ENCODE measurements at regions not wholly inside any gene's neighbourhood (a gene's known extent, or its start where the extent isn't known, plus 50 kb on each side); places are given as distances from the start of the nearest gene placed in this dataset.

DNA sequence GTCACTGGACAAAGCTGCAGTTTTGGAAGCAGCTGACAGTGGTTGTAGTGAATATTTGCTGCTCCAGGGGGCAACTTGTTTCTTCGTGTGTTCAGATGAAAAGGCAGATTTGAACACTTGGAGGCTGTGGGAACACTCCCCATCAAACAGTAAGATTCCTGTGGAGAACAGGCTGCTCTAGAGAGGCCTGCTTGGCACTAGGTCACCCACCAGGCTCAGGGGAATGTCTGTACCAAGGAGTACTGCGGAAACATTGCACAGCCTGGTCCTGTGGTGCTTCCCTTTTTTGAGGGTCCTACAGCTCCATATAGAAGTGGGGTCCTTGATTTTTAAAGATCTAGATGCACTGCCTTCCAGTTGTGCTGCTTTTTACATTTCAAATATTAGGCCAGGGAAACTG is 97.5 kb downstream of the CXCL12 start:
- peaks cover 5% of the 10 kb centered on the region; the same call in 1 of the 2 replicates for H3K27me3 ChIP-seq (ENCODE audit: control insufficient read depth, insufficient read depth, low read length)
- no peaks in the 10 kb centered on the region for H3K36me3 ChIP-seq (ENCODE audit: control insufficient read depth, insufficient read depth, low read length)
- TF ChIP-seq, protein P1, sequence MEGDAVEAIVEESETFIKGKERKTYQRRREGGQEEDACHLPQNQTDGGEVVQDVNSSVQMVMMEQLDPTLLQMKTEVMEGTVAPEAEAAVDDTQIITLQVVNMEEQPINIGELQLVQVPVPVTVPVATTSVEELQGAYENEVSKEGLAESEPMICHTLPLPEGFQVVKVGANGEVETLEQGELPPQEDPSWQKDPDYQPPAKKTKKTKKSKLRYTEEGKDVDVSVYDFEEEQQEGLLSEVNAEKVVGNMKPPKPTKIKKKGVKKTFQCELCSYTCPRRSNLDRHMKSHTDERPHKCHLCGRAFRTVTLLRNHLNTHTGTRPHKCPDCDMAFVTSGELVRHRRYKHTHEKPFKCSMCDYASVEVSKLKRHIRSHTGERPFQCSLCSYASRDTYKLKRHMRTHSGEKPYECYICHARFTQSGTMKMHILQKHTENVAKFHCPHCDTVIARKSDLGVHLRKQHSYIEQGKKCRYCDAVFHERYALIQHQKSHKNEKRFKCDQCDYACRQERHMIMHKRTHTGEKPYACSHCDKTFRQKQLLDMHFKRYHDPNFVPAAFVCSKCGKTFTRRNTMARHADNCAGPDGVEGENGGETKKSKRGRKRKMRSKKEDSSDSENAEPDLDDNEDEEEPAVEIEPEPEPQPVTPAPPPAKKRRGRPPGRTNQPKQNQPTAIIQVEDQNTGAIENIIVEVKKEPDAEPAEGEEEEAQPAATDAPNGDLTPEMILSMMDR (IDR thresholded peaks at IDR 0.05), result no peak
- TF ChIP-seq, protein P2, sequence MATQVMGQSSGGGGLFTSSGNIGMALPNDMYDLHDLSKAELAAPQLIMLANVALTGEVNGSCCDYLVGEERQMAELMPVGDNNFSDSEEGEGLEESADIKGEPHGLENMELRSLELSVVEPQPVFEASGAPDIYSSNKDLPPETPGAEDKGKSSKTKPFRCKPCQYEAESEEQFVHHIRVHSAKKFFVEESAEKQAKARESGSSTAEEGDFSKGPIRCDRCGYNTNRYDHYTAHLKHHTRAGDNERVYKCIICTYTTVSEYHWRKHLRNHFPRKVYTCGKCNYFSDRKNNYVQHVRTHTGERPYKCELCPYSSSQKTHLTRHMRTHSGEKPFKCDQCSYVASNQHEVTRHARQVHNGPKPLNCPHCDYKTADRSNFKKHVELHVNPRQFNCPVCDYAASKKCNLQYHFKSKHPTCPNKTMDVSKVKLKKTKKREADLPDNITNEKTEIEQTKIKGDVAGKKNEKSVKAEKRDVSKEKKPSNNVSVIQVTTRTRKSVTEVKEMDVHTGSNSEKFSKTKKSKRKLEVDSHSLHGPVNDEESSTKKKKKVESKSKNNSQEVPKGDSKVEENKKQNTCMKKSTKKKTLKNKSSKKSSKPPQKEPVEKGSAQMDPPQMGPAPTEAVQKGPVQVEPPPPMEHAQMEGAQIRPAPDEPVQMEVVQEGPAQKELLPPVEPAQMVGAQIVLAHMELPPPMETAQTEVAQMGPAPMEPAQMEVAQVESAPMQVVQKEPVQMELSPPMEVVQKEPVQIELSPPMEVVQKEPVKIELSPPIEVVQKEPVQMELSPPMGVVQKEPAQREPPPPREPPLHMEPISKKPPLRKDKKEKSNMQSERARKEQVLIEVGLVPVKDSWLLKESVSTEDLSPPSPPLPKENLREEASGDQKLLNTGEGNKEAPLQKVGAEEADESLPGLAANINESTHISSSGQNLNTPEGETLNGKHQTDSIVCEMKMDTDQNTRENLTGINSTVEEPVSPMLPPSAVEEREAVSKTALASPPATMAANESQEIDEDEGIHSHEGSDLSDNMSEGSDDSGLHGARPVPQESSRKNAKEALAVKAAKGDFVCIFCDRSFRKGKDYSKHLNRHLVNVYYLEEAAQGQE (IDR thresholded peaks at IDR 0.05; ENCODE audit: insufficient read depth in 1 of 2, low read depth in 2 of 2, low read length in 1 of 2), result no peak
- TF ChIP-seq SIN3A (IDR thresholded peaks at IDR 0.05; ENCODE audit: borderline replicate concordance, insufficient read depth, low read depth, low read length) (no peak), TCF7L2 (IDR thresholded peaks at IDR 0.05; ENCODE audit: low read depth, low read length) (no peak), POLR2AphosphoS5 (IDR thresholded peaks at IDR 0.05; ENCODE audit: low read depth, low read length) (no peak)
- ChIA-PET POLR2A (no interaction called here), CTCF (no interaction called here)
- no peaks in the 10 kb centered on the region for H3K9me3 ChIP-seq (ENCODE audit: control insufficient read depth, insufficient read depth, low read depth, low read length)
- no peak overlapping the region for H3K27ac ChIP-seq (ENCODE audit: low read length)
- no peak for DNase-seq (ENCODE audit: low read depth, low spot score)
- no peaks in the 10 kb centered on the region for H3K4me1 ChIP-seq (ENCODE audit: control insufficient read depth, insufficient read depth, low read length)
- in situ Hi-C loops (cut with HindIII; ENCODE audit: low pct_unique_long_range_greater_than_20kb, low sequenced_read_pairs) (no loop called here), intact Hi-C loops (cut with micrococcal nuclease; ENCODE audit: unreplicated experiment) (no loop called here)
- H3K4me3 ChIP-seq (ENCODE audit: low read depth in 2 of 2, low read length in 2 of 2), result no peak overlapping the region
- BruUV-seq (replicated peaks), result no TSS peak
- no peak for ATAC-seq

DNA sequence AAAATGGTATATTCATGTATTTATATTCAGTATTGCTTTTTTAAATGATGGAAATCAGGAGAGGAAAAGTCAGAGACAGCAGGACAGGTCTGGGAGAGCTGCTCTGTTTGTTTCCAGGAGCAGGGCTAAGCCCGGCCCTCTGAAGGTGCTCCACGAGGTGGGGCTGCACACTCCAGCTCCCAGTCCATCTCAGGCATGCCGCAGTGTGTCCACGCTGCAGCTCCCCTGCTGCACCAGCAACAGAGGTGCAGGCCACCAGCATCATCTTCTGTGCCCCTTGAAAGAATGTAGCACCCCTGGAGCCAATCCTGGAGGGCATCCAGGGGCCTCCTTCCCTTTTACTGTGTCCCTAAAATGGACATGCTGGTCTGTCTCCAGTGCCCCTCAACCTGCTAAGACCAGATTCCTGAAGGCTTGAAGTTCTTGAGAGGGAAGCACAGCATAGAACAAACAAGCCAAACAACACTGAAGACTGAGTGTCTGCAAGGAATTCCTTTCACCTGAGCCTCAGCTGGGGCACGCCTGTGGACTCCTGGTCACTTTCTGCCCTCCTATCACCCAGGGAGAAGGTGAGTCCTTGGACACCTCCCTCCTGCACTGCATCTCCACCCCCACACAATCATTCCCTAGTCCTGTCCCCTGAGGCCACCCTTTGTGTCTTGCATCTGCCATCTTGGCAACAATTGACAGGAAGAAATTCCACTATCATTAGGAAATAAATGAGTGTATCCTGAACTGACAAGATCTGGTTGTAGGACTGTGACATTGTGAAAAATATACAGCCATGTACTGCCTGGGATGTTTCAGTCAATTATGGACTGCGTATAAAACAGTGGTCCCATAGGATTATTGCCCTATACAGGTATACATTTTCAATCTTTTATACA is 100.5 kb downstream of the CXCL12 start:
- no peaks in the 10 kb centered on the region for H3K4me1 ChIP-seq (ENCODE audit: control insufficient read depth, insufficient read depth, low read length)

More for the DNA sequence above, 100.5 kb downstream of the CXCL12 start:
- no peak for TF ChIP-seq TCF7L2 (IDR thresholded peaks at IDR 0.05; ENCODE audit: low read depth, low read length)
- TF ChIP-seq, protein P1 (IDR thresholded peaks at IDR 0.05), result no peak
- TF ChIP-seq SIN3A (IDR thresholded peaks at IDR 0.05; ENCODE audit: borderline replicate concordance, insufficient read depth, low read depth, low read length), result no peak
- BruUV-seq (replicated peaks), result no TSS peak
- Histone ChIP-seq H3K4me3 (ENCODE audit: low read depth in 2 of 2, low read length in 2 of 2) (no peak overlapping the region), H3K36me3 (ENCODE audit: control insufficient read depth, insufficient read depth, low read length) (no peaks in the 10 kb centered on the region), H3K27me3 (ENCODE audit: control insufficient read depth, insufficient read depth, low read length) (peaks cover 3% of the 10 kb centered on the region; the same call in 1 of the 2 replicates), H3K9me3 (ENCODE audit: control insufficient read depth, insufficient read depth, low read depth, low read length) (no peaks in the 10 kb centered on the region), H3K27ac (ENCODE audit: low read length) (no peak overlapping the region)
- ChIA-PET POLR2A (no interaction called here), CTCF (no interaction called here)
- ATAC-seq, result no peak
- DNase-seq (ENCODE audit: low read depth, low spot score), result no peak
- intact Hi-C loops (cut with micrococcal nuclease; ENCODE audit: unreplicated experiment), result no loop called here
- in situ Hi-C loops (cut with HindIII; ENCODE audit: low pct_unique_long_range_greater_than_20kb, low sequenced_read_pairs), result no loop called here
